ENCODE measurements at regions not wholly inside any gene's neighbourhood (a gene's known extent, or its start where the extent isn't known, plus 50 kb on each side); places are given as distances from the start of the nearest gene placed in this dataset.

DNA sequence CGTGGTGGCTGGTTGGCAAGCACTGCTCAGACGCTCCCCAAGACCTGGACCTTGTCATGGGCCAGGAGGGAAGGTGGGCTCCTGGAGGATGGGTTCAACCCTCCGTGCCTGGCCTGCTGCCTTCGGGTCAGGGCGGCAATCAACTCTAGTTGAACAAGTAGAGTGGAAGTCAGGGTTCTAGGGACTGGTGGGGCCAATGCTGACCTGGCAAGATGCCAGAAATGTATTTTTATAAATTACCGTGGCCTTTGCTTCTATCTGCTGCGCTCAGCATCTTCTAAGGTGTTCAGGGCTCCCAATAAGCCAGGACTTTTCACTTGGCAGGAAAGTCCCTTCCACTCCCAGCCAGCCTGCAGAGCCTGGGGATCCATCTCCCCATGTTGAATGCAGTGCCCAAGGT lies 207.1 kb upstream of the N4BP1 start:
- Histone ChIP-seq H3K36me3 (replicated peaks in 1 of 2; ENCODE audit: control extremely low read depth in 1 of 2, control insufficient read depth in 1 of 2, extremely low read depth in 1 of 2, insufficient read depth in 2 of 2, low read length in 1 of 2) (no peaks in the 10 kb centered on the region), H3K27me3 (replicated peaks in 1 of 4; ENCODE audit: control extremely low read depth in 1 of 4, control insufficient read depth in 3 of 4, insufficient read depth in 4 of 4, low read length in 3 of 4) (peaks cover 0 to 4% (median 0%) of the 10 kb centered on the region in 4 experiments), H3K79me2 (ENCODE audit: control insufficient read depth, insufficient read depth, low read length) (no peaks in the 10 kb centered on the region), H3K4me1 (ENCODE audit: control insufficient read depth in 2 of 2, insufficient read depth in 2 of 2, low read length in 2 of 2) (no peaks in the 10 kb centered on the region), H4K20me1 (ENCODE audit: control insufficient read depth, insufficient read depth, low read length, poor library complexity, severe bottlenecking) (no peaks in the 10 kb centered on the region), H2AFZ (ENCODE audit: insufficient read depth, low read depth, low read length, poor library complexity, severe bottlenecking) (no peak overlapping the region), H3K9ac (ENCODE audit: low read length) (no peak overlapping the region), H3K4me2 (replicated peaks; ENCODE audit: low read depth, low read length, poor library complexity, severe bottlenecking) (no peak overlapping the region), H3K9me3 (ENCODE audit: control extremely low read depth in 1 of 3, control insufficient read depth in 2 of 3, insufficient read depth in 1 of 3, low read length in 2 of 3) (peaks cover 0 to 10% (median 0%) of the 10 kb centered on the region in 3 donors), H3K4me3 (ENCODE audit: control extremely low read depth in 1 of 5, extremely low read depth in 1 of 5, insufficient read depth in 1 of 5, low read depth in 2 of 5, low read length in 4 of 5) (no peak overlapping the region), H3K27ac (ENCODE audit: low read length in 2 of 2) (no peak overlapping the region)
- TF ChIP-seq EZH2 (IDR thresholded peaks at IDR 0.05; ENCODE audit: borderline replicate concordance, insufficient read depth, low read depth, low read length, poor library complexity, severe bottlenecking) = no peak
- peaks cover 13% of the 10 kb centered on the region for H3K27me3 Mint-ChIP-seq
- DNase-seq = no peak
- no peak for ATAC-seq (ENCODE audit: low read depth)
- H3K4me3 Mint-ChIP-seq = no peak overlapping the region
- no peaks in the 10 kb centered on the region for H3K4me1 Mint-ChIP-seq
- 83% methylated on average over 6 of the region's 7 CpGs for WGBS (ENCODE audit: insufficient coverage)
- no peaks in the 10 kb centered on the region for H3K9me3 Mint-ChIP-seq (ENCODE audit: insufficient read depth)
- H3K27ac Mint-ChIP-seq = no peak overlapping the region
- intact Hi-C loops (cut with micrococcal nuclease) = no loop called here
- POLR2A ChIA-PET = no interaction called here
- CTCF ChIA-PET = no interaction called here

DNA sequence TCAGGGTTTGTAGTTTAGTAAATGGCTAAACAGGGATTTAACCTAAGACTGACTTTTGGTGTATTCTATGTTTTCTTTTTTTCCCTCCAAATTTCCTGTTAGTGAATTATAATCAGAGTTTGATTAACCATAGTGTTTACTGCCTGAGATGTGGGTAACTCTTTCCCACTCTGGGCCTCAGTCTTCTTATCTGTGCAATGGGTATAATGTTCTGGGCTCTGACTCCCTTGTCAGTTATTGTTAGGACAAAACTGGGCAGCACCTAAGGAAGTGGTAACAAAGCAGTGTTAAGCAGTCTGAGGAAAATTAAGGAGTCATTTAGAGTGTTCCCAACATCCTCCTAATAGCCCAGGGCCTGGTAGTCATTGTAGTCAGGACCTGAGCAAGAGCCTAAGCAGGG lies 206.4 kb upstream of the N4BP1 start:
- no peaks in the 10 kb centered on the region for H3K9me3 Mint-ChIP-seq (ENCODE audit: insufficient read depth)
- CTCF ChIA-PET = no interaction called here
- ATAC-seq (ENCODE audit: low read depth) = no peak

More for the DNA sequence above, 206.4 kb upstream of the N4BP1 start:
- no peaks in the 10 kb centered on the region for H3K36me3 ChIP-seq (replicated peaks in 1 of 2; ENCODE audit: control extremely low read depth in 1 of 2, control insufficient read depth in 1 of 2, extremely low read depth in 1 of 2, insufficient read depth in 2 of 2, low read length in 1 of 2)
- intact Hi-C loops (cut with micrococcal nuclease) = no loop called here
- DNase-seq = no peak
- Mint-ChIP-seq H3K4me1 (no peaks in the 10 kb centered on the region), H3K27ac (no peak overlapping the region), H3K27me3 (peaks cover 20% of the 10 kb centered on the region), H3K4me3 (no peak overlapping the region)
- peaks cover 0 to 5% (median 2%) of the 10 kb centered on the region in 4 experiments for H3K27me3 ChIP-seq (replicated peaks in 1 of 4; ENCODE audit: control extremely low read depth in 1 of 4, control insufficient read depth in 3 of 4, insufficient read depth in 4 of 4, low read length in 3 of 4)
- no peaks in the 10 kb centered on the region for H3K79me2 ChIP-seq (ENCODE audit: control insufficient read depth, insufficient read depth, low read length)
- no peaks in the 10 kb centered on the region for H4K20me1 ChIP-seq (ENCODE audit: control insufficient read depth, insufficient read depth, low read length, poor library complexity, severe bottlenecking)
- H3K27ac ChIP-seq (ENCODE audit: low read length in 2 of 2) = no peak overlapping the region
- H3K4me2 ChIP-seq (replicated peaks; ENCODE audit: low read depth, low read length, poor library complexity, severe bottlenecking) = no peak overlapping the region
- no peak overlapping the region for H3K4me3 ChIP-seq (ENCODE audit: control extremely low read depth in 1 of 5, extremely low read depth in 1 of 5, insufficient read depth in 1 of 5, low read depth in 2 of 5, low read length in 4 of 5)
- POLR2A ChIA-PET = no interaction called here
- H3K9ac ChIP-seq (ENCODE audit: low read length) = no peak overlapping the region
- TF ChIP-seq, protein P1, sequence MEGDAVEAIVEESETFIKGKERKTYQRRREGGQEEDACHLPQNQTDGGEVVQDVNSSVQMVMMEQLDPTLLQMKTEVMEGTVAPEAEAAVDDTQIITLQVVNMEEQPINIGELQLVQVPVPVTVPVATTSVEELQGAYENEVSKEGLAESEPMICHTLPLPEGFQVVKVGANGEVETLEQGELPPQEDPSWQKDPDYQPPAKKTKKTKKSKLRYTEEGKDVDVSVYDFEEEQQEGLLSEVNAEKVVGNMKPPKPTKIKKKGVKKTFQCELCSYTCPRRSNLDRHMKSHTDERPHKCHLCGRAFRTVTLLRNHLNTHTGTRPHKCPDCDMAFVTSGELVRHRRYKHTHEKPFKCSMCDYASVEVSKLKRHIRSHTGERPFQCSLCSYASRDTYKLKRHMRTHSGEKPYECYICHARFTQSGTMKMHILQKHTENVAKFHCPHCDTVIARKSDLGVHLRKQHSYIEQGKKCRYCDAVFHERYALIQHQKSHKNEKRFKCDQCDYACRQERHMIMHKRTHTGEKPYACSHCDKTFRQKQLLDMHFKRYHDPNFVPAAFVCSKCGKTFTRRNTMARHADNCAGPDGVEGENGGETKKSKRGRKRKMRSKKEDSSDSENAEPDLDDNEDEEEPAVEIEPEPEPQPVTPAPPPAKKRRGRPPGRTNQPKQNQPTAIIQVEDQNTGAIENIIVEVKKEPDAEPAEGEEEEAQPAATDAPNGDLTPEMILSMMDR (IDR thresholded peaks at IDR 0.05) = no peak
- TF ChIP-seq EZH2 (IDR thresholded peaks at IDR 0.05; ENCODE audit: borderline replicate concordance, insufficient read depth, low read depth, low read length, poor library complexity, severe bottlenecking) = no peak
- H3K4me1 ChIP-seq (ENCODE audit: control insufficient read depth in 2 of 2, insufficient read depth in 2 of 2, low read length in 2 of 2) = no peaks in the 10 kb centered on the region
- peaks cover 0 to 14% (median 0%) of the 10 kb centered on the region in 3 donors for H3K9me3 ChIP-seq (ENCODE audit: control extremely low read depth in 1 of 3, control insufficient read depth in 2 of 3, insufficient read depth in 1 of 3, low read length in 2 of 3)
- H2AFZ ChIP-seq (ENCODE audit: insufficient read depth, low read depth, low read length, poor library complexity, severe bottlenecking) = no peak overlapping the region

Measured in B cell (primary cell).